RWPE2 (cell line): ENCODE measurements at regions not wholly inside any gene's neighbourhood (a gene's known extent, or its start where the extent isn't known, plus 50 kb on each side); places are given as distances from the start of the nearest gene placed in this dataset.

ENCODE experiments used
- ATAC-seq: fragments of 200-7000 bp; cut with Tn5 transposase; 3 replicates; pipeline ENCODE4 v1.9.1; 2021; ENCODE audit warnings: low read depth
- DNase-seq: peaks from one replicate; pipeline ENCODE4 v3.0.0-alpha.2; 2020; ENCODE audit warnings: low spot score
- H3K27ac ChIP-seq: fragments of 450-650 bp; 2 replicates; pipeline ENCODE4 v1.5.1; 2017; ENCODE audit warnings: mild to moderate bottlenecking; ENCODE audit not compliant: poor library complexity, severe bottlenecking
- H3K27me3 ChIP-seq: fragments of 250-450 bp; sonication (Bioruptor Pico); 2 replicates; pipeline ENCODE4 v1.5.1; 2021; ENCODE audit warnings: mild to moderate bottlenecking, moderate library complexity; ENCODE audit not compliant: insufficient read depth, poor library complexity, severe bottlenecking
- H3K36me3 ChIP-seq: fragments of 250-450 bp; sonication (Bioruptor Pico); 2 replicates; pipeline ENCODE4 v1.5.1; 2020; ENCODE audit warnings: low read depth, mild to moderate bottlenecking, moderate library complexity
- H3K4me1 ChIP-seq: fragments of 250-450 bp; sonication (Bioruptor Pico); 2 replicates; pipeline ENCODE4 v1.5.1; 2021; ENCODE audit warnings: mild to moderate bottlenecking, moderate library complexity; ENCODE audit not compliant: insufficient read depth, poor library complexity, severe bottlenecking
- H3K4me3 ChIP-seq: fragments of 250-450 bp; sonication (Bioruptor Pico); 2 replicates; pipeline ENCODE4 v1.5.1; 2021; ENCODE audit warnings: mild to moderate bottlenecking, moderate library complexity; ENCODE audit not compliant: severe bottlenecking
- H3K9me3 ChIP-seq: fragments of 250-450 bp; sonication (Bioruptor Pico); 2 replicates; pipeline ENCODE4 v1.5.1; 2021; ENCODE audit warnings: mild to moderate bottlenecking, moderate library complexity; ENCODE audit not compliant: severe bottlenecking
- CTCF ChIP-seq: fragments of 450-650 bp; IDR thresholded peaks from one replicate; pipeline ENCODE4 v1.5.1; 2017; ENCODE audit warnings: mild to moderate bottlenecking, moderate library complexity; ENCODE audit not compliant: poor library complexity, severe bottlenecking

GRCh38 chr11:92349486-92350156 is 125.0 kb downstream of the FAT3 start:
- no peak for DNase-seq
- Histone ChIP-seq H3K4me3 (no peak overlapping the region), H3K9me3 (no peaks in the 10 kb centered on the region), H3K36me3 (no peaks in the 10 kb centered on the region), H3K27ac (no peak overlapping the region), H3K27me3 (no peaks in the 10 kb centered on the region), H3K4me1 (no peaks in the 10 kb centered on the region)
- ATAC-seq, result no peak
- no peak for TF ChIP-seq CTCF

- Histone ChIP-seq H3K27ac (peak overlapping the region; percentile 50), H3K27me3 (no peaks in the 10 kb centered on the region), H3K9me3 (no peaks in the 10 kb centered on the region), H3K4me1 (peaks cover 8% of the 10 kb centered on the region), H3K4me3 (no peak overlapping the region), H3K36me3 (no peaks in the 10 kb centered on the region)
- no peak for DNase-seq
- TF ChIP-seq CTCF, result no peak
- ATAC-seq, result peak; percentile 99
Measured at GRCh38 chr11:92357344-92357743, 132.7 kb downstream of the FAT3 start.

- no peaks in the 10 kb centered on the region for H3K36me3 ChIP-seq
- H3K27me3 ChIP-seq, result no peaks in the 10 kb centered on the region
- peak; percentile 13; the same call in 1 of the 3 replicates for ATAC-seq
- peak overlapping the region; percentile 50 for H3K27ac ChIP-seq
- H3K9me3 ChIP-seq, result no peaks in the 10 kb centered on the region
- no peak for DNase-seq
- no peak overlapping the region for H3K4me3 ChIP-seq
- no peak for TF ChIP-seq CTCF
- H3K4me1 ChIP-seq, result peaks cover 8% of the 10 kb centered on the region
Measured at GRCh38 chr11:92357841-92358240, 133.2 kb downstream of the FAT3 start.

GRCh38 chr11:92361551-92361950 is 136.9 kb downstream of the FAT3 start:
- no peaks in the 10 kb centered on the region for H3K27me3 ChIP-seq
- no peaks in the 10 kb centered on the region for H3K9me3 ChIP-seq
- ATAC-seq (no peak), DNase-seq (no peak)
- TF ChIP-seq CTCF, result no peak
- no peak overlapping the region for H3K27ac ChIP-seq
- no peak overlapping the region for H3K4me3 ChIP-seq
- peaks cover 8% of the 10 kb centered on the region for H3K4me1 ChIP-seq
- H3K36me3 ChIP-seq, result no peaks in the 10 kb centered on the region

GRCh38 chr11:92362989-92363388 is 138.4 kb downstream of the FAT3 start:
- ATAC-seq (no peak), DNase-seq (no peak)
- H3K36me3 ChIP-seq, result no peaks in the 10 kb centered on the region
- H3K27me3 ChIP-seq, result no peaks in the 10 kb centered on the region
- H3K4me3 ChIP-seq, result no peak overlapping the region
- TF ChIP-seq CTCF, result no peak
- H3K4me1 ChIP-seq, result no peaks in the 10 kb centered on the region
- H3K27ac ChIP-seq, result no peak overlapping the region
- H3K9me3 ChIP-seq, result no peaks in the 10 kb centered on the region
